GM21367 (cell line): ENCODE measurements at regions not wholly inside any gene's neighbourhood (a gene's known extent, or its start where the extent isn't known, plus 50 kb on each side); places are given as distances from the start of the nearest gene placed in this dataset.

Experiments used
- ATAC-seq: cut with Tn5 transposase; IDR thresholded peaks from one replicate; pipeline ENCODE4 v1.9.1; 2021; ENCODE audit not compliant: unreplicated experiment

DNA sequence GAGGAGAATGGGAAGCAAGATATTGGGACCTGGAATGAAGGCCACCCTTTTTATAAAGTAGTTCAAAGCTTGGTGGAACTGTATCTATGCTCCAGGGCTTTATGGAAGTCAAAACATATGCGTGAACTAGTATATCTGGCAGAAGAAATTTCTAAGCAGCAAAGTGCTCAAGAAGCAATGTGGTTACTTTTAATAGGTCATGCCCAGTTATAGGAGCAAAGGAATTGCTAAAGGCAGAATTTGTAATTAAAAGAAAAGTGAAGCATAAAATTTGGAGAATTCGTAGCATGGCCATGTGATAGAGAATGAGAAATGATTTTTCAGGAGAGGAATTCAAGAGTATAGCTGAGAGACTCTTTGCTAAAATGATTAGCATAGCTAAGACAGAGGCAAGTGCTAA is 1110.4 kb downstream of the XPNPEP1 start:
- no peak for ATAC-seq

DNA sequence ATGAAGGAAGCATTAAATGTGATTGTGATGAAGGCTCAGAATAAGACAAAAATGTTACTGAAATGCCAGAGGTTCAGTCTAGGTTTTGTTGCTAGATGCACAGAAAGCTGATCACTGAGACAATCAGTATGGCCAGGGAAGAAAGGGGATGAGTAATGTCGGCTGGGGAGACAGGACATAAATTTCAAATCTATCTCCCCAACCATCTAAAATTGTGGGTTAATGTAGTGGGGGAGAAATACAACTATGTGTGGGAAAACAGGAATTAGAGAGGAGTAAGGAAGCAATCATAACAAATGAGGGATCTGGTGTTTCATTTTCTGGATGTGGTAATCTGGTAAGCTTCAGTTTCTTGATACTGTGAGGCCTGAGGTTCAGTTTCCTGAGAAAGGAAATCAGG is 1111.0 kb downstream of the XPNPEP1 start:
- ATAC-seq = no peak

DNA sequence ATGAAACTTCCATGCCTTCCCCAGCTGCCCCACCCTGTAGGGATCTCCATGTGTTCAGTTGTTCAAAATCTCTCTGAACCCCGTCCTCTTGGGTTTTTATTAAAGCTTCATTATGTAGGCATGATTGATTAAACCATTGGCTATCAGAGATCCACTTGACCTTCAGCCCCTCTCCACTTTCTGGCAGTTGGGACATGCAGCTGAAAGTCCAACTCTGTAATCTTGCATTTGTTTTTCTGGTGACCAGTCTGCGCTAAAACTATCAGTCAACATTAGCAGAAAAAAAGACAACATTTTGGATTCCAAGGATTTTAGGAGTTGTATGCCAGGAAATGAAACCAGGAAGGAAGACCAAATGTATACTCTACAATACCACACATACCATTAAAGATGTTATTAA is 1115.1 kb downstream of the XPNPEP1 start:
- no peak for ATAC-seq

- no peak for ATAC-seq
Measured at GRCh38 chr10:108801775-108802517, 1121.4 kb downstream of the XPNPEP1 start.

GRCh38 chr10:108801220-108801619 is 1122.1 kb downstream of the XPNPEP1 start:
- no peak for ATAC-seq

DNA sequence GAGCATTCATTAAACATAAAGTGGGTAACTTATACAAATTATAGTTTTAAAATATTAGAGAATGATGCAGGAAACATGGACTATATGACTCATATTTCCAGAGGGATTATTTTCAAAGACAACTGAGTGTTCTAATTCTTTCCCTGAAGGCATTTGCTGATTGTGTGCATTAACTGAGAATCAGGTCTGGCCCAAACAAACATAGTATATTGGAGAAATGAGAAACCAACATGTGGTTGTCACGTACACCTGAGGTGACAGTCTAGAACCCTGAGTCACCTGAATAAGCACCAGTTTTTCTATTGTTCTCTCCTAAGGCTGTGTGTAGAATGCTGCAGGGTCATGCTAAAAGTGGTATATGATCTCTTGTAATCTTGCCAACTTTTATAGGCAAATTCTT is 1125.7 kb downstream of the XPNPEP1 start:
- ATAC-seq = no peak

DNA sequence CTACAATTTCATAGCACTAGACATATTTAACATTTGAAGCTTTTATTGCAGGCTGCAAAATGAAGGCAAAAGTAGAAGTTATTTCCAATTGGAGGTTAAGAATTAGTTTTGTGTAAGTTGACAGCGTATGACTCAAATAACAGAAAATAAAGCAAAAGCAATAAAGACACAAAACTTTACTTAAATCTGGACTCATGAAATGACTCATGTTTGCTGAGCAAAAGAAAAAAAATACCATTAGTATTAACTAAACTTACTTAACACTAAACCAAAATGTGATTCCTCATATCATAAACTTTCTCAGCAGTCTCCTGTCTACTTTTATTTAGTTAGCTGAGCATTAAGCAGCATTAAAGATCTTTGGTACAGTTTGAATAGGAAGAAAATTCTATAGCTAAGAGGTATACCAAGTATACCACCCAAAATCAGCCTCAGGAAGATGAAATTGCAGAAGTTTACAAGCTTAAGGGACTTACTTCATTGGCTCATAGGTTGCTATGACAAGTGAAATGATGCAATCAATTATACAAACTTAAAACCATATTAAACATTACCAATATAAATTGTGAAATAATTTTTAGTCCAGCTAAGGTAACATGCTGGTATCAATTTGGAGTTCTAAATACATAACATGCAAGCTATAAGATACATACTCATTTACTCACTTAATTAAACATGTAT is 1131.4 kb downstream of the XPNPEP1 start:
- no peak for ATAC-seq

- no peak for ATAC-seq
Measured at GRCh38 chr10:108791030-108791429, 1132.3 kb downstream of the XPNPEP1 start.

- peak; percentile 81 for ATAC-seq
Measured at GRCh38 chr10:108789919-108790318, 1133.4 kb downstream of the XPNPEP1 start.

DNA sequence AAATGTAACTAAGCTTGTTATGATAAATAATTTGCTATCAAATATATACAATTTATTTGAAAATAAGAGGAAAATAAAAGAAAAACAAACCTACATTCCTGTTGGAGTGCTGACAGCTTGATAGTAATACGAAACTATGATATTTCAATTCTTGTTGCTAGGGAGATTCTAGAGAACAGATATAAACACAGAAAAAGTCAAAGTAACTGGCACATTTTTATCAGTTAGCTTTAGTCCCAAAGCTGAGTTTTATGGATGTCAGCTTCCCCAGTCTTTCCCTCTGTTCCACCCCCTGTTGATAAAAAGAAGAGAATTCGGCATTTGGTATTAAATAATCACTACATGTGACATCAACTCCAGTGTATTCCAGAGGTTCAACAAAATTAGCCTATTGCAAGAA is 1134.0 kb downstream of the XPNPEP1 start:
- ATAC-seq = no peak

GRCh38 chr10:108788891-108789290 is 1134.4 kb downstream of the XPNPEP1 start:
- no peak for ATAC-seq

- no peak for ATAC-seq
Measured at GRCh38 chr10:108787932-108788331, 1135.4 kb downstream of the XPNPEP1 start.

DNA sequence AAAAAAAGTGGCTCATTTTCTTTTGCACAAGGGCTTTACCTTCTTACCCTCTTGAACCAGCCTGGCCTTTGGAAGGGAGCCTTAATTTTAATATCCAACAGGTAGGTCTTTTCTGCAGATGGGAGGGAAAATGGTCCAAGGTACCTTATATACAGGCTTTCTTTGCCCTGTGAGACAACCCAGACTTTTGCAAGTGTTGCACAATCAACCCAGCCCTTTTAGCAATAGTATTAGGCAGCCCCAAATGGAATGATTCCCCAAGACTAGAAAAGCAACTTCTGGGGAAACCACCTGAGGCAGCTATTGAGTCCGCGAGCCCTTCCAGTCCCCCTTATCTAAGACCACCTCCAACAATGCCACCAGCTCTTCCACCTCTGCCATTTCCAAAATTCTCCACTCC is 1138.3 kb downstream of the XPNPEP1 start:
- no peak for ATAC-seq

- no peak for ATAC-seq
Measured at GRCh38 chr10:108784534-108784933, 1138.8 kb downstream of the XPNPEP1 start.

- peak; percentile 88 for ATAC-seq
Measured at GRCh38 chr10:108783897-108784296, 1139.4 kb downstream of the XPNPEP1 start.

DNA sequence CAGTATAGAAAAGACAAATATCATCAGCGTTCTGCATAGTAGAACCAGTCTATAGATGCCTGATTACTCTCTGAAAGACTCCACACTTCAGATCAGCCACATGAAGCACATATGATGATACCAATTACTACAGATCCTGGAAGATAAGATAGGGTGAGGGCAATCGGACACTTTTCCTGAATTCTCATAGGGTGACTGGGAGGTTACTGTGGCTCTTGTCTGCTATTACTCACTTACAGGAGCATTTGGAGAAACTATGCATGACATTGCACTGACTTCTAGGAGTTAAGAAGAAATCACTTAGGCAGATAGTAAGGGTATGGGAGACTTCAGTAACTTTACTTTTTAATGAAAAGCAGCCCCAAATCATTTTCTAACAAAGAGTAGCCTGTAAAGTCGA is 1140.9 kb downstream of the XPNPEP1 start:
- ATAC-seq = no peak

- no peak for ATAC-seq
Measured at GRCh38 chr10:108779501-108779900, 1143.8 kb downstream of the XPNPEP1 start.

GRCh38 chr10:108775911-108776475 is 1147.3 kb downstream of the XPNPEP1 start:
- ATAC-seq = no peak

DNA sequence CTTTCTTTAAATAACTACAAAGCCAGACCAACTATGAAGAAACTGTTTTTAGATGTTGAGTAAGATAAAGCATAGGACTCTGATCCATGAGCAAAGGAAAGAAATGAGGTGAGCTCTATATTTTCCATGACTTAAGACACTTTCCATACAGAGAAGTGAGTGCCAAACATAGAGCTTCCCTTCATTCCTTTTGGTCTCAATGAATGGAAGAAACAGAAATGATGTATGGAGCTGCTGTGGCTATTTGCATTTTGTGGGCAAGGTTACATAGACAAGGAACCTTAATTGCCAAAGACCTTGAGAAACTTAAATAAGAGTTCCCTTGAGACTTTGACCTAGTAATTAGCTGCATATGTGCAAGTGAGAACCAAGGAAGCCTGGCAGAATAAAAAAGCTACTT is 1152.2 kb downstream of the XPNPEP1 start:
- no peak for ATAC-seq

DNA sequence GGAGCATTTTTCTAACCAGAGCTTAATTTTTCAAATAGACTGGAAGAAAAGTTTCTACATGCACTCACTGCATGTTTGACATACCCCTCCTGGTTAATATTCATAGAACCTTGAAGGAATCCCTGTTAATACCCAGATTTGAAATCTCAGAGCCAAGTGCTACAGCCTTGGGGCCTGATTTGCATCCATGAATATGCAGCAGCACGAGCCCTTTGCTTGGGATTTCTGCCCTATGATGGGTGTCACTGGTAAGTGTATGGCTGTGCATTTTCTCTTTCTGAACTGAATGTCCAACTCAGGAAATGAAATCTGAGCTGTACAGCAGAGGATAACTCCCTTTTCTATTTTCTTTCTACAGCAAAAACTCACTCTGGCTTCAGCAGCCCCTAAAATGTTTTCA is 1157.5 kb downstream of the XPNPEP1 start:
- no peak for ATAC-seq

GRCh38 chr10:108757946-108758345 is 1165.4 kb downstream of the XPNPEP1 start:
- no peak for ATAC-seq

DNA sequence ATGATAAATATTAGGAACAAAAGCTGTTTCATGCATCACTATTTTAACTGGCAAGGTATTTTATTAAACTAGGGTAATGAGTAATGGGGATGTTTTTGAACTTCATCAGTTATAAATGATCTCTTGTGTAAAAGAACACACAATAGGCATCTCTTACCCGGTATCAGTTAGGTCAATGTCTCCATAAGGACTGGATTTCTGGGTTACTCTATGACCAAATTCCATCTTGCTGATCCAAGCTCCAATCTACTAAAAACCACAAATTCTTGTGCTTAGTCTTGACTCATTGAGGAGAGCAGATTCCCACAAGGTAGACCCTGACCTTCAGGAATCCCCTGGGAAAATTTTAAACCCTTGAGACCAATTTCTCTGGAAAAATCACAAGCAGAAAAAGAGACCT is 1167.7 kb downstream of the XPNPEP1 start:
- ATAC-seq = no peak
